GM12801 (cell line): ENCODE measurements at regions not wholly inside any gene's neighbourhood (a gene's known extent, or its start where the extent isn't known, plus 50 kb on each side); places are given as distances from the start of the nearest gene placed in this dataset.

Source experiments
- CTCF ChIP-seq: IDR thresholded peaks from one replicate; pipeline ENCODE4 v1.5.1; 2011; ENCODE audit warnings: control low read depth; ENCODE audit not compliant: insufficient read length; ENCODE audit errors: extremely low read depth

DNA sequence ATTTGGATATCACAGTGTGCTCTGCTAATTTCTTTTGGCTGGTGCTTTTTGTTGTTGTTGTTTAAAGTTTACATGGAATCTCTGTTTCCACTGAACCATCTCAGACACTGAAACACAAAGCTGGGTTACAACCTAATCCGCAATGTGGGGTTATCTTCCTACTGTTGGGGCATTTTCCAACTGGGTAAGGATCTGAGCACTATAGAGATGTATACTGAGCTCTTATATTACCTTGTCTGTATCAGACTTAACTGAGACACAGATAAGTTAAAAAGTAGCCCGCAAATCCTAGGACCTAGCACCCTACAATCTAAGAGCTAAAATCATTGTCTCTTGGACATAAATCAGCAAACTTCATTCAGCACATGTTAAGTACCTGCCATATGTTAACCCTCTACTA lies 169.2 kb downstream of the LTN1 start:
- no peak for TF ChIP-seq CTCF

DNA sequence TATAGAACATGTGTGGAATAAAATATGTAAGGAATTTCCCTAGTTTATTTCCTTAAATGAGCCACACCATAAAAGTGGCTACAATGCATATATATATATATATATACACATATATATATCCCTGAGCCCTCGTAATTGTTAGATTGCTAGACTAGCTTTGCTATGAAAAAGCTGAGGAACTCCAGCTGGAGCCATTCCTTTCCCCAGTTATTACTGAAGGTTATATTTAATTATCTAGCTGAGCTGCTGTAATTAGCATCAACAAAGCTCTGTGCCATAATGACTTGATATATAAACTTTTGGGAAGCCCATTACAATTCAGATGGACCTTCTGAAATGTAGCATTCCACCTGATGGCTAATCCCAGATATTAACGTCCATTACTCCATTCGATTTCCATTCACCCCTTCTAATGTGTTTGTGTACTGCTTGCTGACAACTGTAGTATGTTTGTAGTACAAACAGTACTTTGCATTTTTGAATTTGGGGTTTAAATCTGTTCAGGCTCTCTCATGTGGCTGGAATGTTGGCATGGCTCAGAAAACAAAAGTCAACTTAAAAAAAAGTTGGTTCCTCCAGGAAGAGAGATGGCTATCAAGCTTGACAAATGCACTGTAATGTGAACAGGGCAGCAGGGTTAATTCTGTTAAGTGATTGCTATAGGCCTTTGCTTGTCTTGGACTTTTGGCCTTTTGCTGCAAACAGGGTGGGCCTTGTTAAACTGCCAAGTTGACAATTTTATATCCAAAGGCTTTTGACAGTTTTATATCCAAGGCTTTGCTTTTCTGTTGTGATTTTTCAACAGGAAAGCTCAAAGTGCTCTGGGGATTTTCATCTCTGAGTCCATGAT lies 170.0 kb downstream of the LTN1 start:
- no peak for TF ChIP-seq CTCF

DNA sequence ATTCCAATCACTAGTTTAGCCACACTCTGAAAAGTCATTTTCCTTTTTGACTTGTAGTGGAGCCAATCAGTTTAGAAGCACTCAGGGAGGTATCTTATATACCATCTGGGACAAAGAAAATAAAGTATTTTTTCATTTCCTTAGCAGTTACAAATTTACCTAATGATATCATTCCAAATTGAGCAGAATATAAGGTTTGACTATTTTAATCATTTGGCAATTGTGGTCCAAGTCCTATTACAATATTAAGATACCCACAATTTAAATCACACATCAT lies 170.6 kb downstream of the LTN1 start:
- no peak for TF ChIP-seq CTCF

GRCh38 chr21:28821276-28822122 lies 171.2 kb downstream of the LTN1 start:
- no peak for TF ChIP-seq CTCF

GRCh38 chr21:28818663-28819278 lies 173.9 kb downstream of the LTN1 start:
- no peak for TF ChIP-seq CTCF

DNA sequence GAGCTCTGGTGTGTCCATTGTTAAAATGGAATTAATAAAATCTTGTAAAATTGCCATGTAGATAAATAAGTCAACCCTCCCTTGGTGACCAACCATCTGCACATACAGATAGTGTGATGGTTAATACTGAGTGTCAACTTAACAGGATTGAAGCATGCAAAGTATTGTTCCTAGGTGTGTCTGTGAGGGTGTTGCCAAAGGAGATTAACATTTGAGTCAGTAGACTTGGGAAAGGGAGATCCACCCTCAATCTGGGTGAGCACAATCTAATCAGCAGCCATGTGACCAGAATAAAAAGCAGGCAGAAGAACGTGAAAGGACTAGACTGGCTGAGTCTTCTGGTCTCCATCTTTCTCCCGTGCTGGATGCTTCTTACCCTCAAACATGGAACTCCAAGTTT lies 174.8 kb downstream of the LTN1 start:
- TF ChIP-seq CTCF = no peak

GRCh38 chr21:28811860-28812259 lies 180.8 kb downstream of the LTN1 start:
- no peak for TF ChIP-seq CTCF
